NOMO-1 (cell line): ENCODE measurements at regions not wholly inside any gene's neighbourhood (a gene's known extent, or its start where the extent isn't known, plus 50 kb on each side); places are given as distances from the start of the nearest gene placed in this dataset.

Source experiments
- DNase-seq, 2 experiments: peaks; one replicate each; lab custom pipeline; 2025; ENCODE audit not compliant: unreplicated experiment in 2 of 2; lab: John Stamatoyannopoulos, UW

- DNase-seq: no peak
These were observed 563.0 kb downstream of the BRD1 start for GRCh38 chr22:49264696-49265095.

DNA sequence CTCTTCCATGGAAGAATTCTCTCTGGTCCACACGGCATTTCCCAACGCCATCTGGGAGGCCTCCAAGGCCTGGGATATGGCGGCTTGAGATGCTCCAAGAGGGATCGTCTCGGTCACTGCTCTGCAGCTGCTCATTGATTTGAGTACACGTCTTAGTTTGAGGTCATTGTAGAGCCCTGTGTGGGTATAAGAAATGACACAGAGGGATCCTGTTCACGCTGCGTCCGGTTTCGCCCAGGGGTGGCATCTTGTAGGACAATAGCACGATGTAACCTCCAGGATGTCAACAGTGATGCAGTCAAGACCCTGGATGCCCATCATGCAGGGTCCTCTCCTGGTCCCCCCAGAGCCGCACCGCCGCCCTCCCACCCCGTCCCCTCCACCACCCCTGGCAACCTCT lies 564.6 kb downstream of the BRD1 start:
- DNase-seq: no peak

- no peak for DNase-seq
These were observed 565.5 kb downstream of the BRD1 start for GRCh38 chr22:49262167-49262566.

- DNase-seq: no peak
These were observed 566.1 kb downstream of the BRD1 start for GRCh38 chr22:49261616-49262015.

DNA sequence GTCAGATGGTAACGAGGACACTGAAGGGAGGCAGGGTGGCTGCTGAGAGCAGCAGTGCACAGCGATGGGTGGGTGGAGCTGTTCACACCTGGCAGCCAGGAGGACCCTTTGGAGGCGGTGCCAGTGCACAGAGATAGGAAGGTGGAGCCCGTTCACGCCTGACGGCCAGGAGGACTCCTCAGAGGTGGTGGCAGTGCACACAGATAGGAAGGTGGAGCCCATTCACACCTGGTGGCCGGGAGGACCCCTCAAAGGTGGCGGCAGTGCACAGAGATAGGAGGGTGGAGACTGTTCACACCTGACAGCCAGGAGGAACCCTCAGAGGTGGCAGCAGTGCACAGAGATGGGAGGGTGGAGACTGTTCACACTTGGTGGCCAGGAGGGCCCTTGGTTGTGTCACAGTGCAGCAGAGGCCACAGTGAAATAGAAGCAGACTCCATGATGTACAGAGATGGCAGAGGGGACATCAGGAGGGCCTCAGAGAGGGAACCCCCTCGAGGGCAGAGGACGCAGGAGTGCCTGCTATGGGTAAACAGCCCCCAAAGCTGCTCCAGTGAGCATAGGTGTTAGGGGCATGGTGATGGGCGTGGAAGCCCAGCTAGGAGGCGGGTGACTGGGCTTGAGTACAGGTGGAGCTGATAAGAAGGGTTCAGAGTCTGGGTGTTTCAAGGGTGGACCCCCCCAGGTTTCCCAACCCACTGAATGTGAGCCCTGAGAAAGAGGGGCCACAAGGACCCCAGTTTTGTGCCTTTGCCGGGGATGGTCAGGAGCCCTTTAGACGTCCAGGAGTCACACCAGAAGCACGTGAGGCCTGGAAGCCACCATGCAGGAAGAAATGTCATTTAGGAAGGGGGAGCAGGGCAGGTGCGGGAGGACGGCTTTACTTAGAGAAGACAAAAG lies 566.7 kb downstream of the BRD1 start:
- DNase-seq: no peak

GRCh38 chr22:49259839-49260615 lies 567.6 kb downstream of the BRD1 start:
- DNase-seq: no peak

GRCh38 chr22:49258107-49259010 lies 569.3 kb downstream of the BRD1 start:
- no peak for DNase-seq

GRCh38 chr22:49257551-49257961 lies 570.1 kb downstream of the BRD1 start:
- no peak for DNase-seq

DNA sequence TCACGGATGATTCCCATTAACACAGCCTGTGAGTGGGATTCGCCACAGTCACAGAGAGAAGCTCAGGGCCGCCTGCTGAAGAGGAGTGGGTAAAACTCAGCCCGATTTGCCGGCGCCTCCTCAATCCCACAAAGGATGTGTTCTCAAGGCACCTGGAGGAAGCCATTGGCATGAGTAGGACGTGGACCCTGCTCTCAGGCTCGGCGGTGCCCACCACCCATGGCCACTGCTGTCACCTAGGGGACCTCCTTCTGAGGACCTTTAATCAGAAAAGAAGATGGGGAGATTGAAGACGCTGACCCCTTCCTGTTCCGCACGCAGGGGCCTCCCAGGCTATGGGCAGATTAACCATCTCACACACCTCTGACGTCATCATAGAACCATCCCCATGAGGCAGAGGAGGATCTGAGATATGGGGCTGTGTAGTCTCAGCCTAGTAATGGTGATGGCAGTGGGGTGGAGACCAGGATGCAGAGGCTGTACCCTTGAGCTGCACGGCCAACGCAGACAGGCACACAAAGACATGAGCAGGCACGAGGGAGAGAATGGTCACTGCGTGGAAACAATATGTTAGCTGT lies 571.8 kb downstream of the BRD1 start:
- no peak for DNase-seq

DNA sequence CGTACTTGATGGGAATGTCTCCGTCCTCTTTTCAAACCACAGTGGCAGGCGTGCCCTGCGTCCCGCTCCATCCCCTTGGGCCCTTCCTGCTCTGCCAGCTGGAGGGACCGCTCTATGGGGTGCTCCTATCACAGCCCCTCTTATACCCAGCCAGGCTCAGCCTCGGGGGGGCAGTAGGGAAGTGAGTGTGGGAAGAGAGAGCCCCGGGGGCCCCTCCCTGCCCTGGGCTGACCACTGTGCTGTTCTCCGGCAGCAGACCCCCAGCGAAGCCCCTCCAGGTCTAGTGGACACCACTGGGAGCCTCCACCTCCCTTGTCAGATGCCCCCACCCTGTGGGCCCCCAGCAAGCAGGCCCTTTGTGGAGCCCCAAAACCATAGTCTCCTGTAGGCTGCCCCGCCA lies 572.5 kb downstream of the BRD1 start:
- no peak for DNase-seq

- DNase-seq: no peak
These were observed 574.0 kb downstream of the BRD1 start for GRCh38 chr22:49253656-49254055.

GRCh38 chr22:49251371-49251770 lies 576.3 kb downstream of the BRD1 start:
- DNase-seq: no peak

- DNase-seq: no peak
These were observed 580.3 kb downstream of the BRD1 start for GRCh38 chr22:49247194-49247924.

- no peak for DNase-seq
These were observed 582.9 kb downstream of the BRD1 start for GRCh38 chr22:49244466-49245420.

DNA sequence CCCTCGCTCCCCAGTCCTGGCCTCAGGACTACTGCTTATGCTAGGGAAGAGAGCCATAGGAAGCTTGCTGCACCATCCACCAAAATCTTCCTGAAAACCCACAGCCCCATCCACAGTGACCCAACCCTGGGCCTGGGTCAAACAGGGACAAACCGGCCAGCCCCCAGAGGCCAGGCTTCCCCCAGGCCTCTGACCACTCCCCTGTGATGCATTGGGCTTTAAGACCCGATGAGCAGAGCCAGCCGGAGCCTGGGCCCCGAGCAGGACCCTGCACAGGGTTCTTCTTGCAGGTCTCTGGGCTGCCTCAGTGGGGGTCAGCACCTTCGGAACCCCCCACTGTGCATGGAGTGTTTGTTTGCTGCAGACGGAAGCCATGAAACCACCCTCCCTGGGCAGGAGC lies 583.7 kb downstream of the BRD1 start:
- DNase-seq: no peak

GRCh38 chr22:49243335-49243734 lies 584.3 kb downstream of the BRD1 start:
- DNase-seq: no peak

DNA sequence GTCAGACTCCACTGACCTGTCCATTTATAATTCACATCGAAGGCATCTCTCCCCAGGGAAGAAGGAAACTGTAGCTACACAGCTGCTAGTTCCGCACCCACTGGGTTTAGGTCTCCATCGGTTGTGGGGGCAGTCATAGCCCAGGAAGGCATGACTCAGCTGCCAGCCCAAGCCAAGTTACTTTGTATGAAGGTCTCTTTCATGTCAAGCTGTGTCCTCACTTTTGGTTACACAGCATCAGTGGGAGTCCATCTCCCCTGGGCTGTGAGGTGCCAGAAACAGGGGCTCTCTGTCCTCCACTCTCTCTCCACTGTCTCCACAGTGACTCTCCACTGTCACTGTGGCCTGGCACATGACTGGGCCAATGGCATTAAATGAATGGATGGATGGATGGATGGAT lies 585.2 kb downstream of the BRD1 start:
- DNase-seq: no peak

GRCh38 chr22:49241174-49241851 lies 586.4 kb downstream of the BRD1 start:
- no peak for DNase-seq
